SU-DHL-6 (cell line): ENCODE measurements at regions not wholly inside any gene's neighbourhood (a gene's known extent, or its start where the extent isn't known, plus 50 kb on each side); places are given as distances from the start of the nearest gene placed in this dataset.

ENCODE experiments used
- H2AFZ ChIP-seq: fragments of 200-600 bp; sonication (generic); 2 replicates; pipeline ENCODE4 v1.6.1; 2014; ENCODE audit warnings: low read depth, mild to moderate bottlenecking, moderate library complexity, mixed read lengths, antibody characterized with exemption, low read length; ENCODE audit not compliant: severe bottlenecking
- H3F3A ChIP-seq: fragments of 200-600 bp; shearing (Covaris generic); 2 replicates; pipeline ENCODE4 v1.6.0; 2016; ENCODE audit warnings: antibody characterized with exemption, mild to moderate bottlenecking; ENCODE audit not compliant: insufficient read depth
- H3K27ac ChIP-seq: fragments of 200-600 bp; sonication (generic); 2 replicates; pipeline ENCODE4 v1.5.1; 2016; ENCODE audit warnings: low read depth, mild to moderate bottlenecking, low read length, moderate library complexity, mixed read lengths
- H3K27me3 ChIP-seq: fragments of 200-600 bp; sonication (generic), shearing (Covaris generic); 2 replicates; pipeline ENCODE4 v1.6.0; 2014; ENCODE audit warnings: mild to moderate bottlenecking, low read length
- H3K36me3 ChIP-seq: fragments of 200-600 bp; sonication (generic); 2 replicates; pipeline ENCODE4 v1.6.1; 2014; ENCODE audit warnings: mild to moderate bottlenecking, low read length, mixed read lengths
- H3K4me2 ChIP-seq: fragments of 300-600, 200-600 bp; shearing (Covaris generic), sonication (generic); 2 replicates; pipeline ENCODE4 v1.6.0; 2014; ENCODE audit warnings: low read length, low read depth, mild to moderate bottlenecking; ENCODE audit not compliant: poor library complexity, severe bottlenecking
- H3K4me3 ChIP-seq: fragments of 200-600 bp; sonication (generic); 2 replicates; pipeline ENCODE4 v1.5.1; 2014; ENCODE audit warnings: antibody characterized with exemption, low read length, mild to moderate bottlenecking, mixed read lengths; ENCODE audit not compliant: insufficient read depth, poor library complexity, severe bottlenecking
- H3K79me2 ChIP-seq: fragments of 200-600 bp; sonication (generic); 2 replicates; pipeline ENCODE4 v1.6.1; 2014; ENCODE audit warnings: mild to moderate bottlenecking, low read length, moderate library complexity; ENCODE audit not compliant: insufficient read depth
- H3K9ac ChIP-seq: fragments of 200-600 bp; sonication (generic); 2 replicates; pipeline ENCODE4 v1.7.0; 2014; ENCODE audit warnings: mild to moderate bottlenecking, low read length
- H3K9me2 ChIP-seq: fragments of 200-600 bp; sonication (generic); replicated peaks from 2 replicates; pipeline ENCODE4 v1.6.1; 2014; ENCODE audit warnings: low read length; ENCODE audit not compliant: insufficient read depth
- H3K9me3 ChIP-seq: fragments of 200-600 bp; sonication (generic); 2 replicates; pipeline ENCODE4 v1.6.1; 2014; ENCODE audit warnings: low read length, mixed read lengths; ENCODE audit not compliant: insufficient read depth
- H4K20me1 ChIP-seq: fragments of 200-600 bp; sonication (generic); 2 replicates; pipeline ENCODE4 v1.6.1; 2014; ENCODE audit warnings: low read depth, mild to moderate bottlenecking, antibody characterized with exemption, low read length, moderate library complexity, mixed read lengths
- CTCF ChIP-seq: fragments of 200-600 bp; sonication (generic); IDR thresholded peaks from one replicate; pipeline ENCODE4 v1.5.1; 2017; ENCODE audit warnings: antibody characterized with exemption, mild to moderate bottlenecking, low read length, moderate library complexity; ENCODE audit not compliant: insufficient read depth, poor library complexity, severe bottlenecking
- EZH2phosphoT487 ChIP-seq: fragments of 200-600 bp; sonication (generic), shearing (Covaris generic); conservative IDR thresholded peaks from 2 replicates; pipeline ENCODE4 v1.6.1; 2018; ENCODE audit warnings: mild to moderate bottlenecking, antibody characterized with exemption, low read length, moderate library complexity, mixed read lengths

- H3F3A ChIP-seq, result no peaks in the 10 kb centered on the region
- TF ChIP-seq CTCF, result no peak
- TF ChIP-seq EZH2phosphoT487, result no peak
- H2AFZ ChIP-seq, result no peak overlapping the region
- H3K36me3 ChIP-seq, result no peaks in the 10 kb centered on the region
- H3K9ac ChIP-seq, result no peak overlapping the region
- H3K9me3 ChIP-seq, result no peaks in the 10 kb centered on the region
- H4K20me1 ChIP-seq, result no peaks in the 10 kb centered on the region
- no peaks in the 10 kb centered on the region for H3K9me2 ChIP-seq
- H3K4me2 ChIP-seq, result no peak overlapping the region
- no peaks in the 10 kb centered on the region for H3K27me3 ChIP-seq
- H3K79me2 ChIP-seq, result no peaks in the 10 kb centered on the region
- H3K27ac ChIP-seq, result no peak overlapping the region
- H3K4me3 ChIP-seq, result no peak overlapping the region
These were observed 1214.9 kb upstream of the IGFBP7 start for GRCh38 chr4:58325070-58325469.

- Histone ChIP-seq H3K9ac (no peak overlapping the region), H2AFZ (peak overlapping the region; percentile 34), H3K36me3 (no peaks in the 10 kb centered on the region)
These were observed 1203.3 kb upstream of the IGFBP7 start for GRCh38 chr4:58313444-58313843.

GRCh38 chr4:58303456-58303855, 1193.3 kb upstream of the IGFBP7 start:
- Histone ChIP-seq H2AFZ (no peak overlapping the region), H3K36me3 (no peaks in the 10 kb centered on the region), H3F3A (no peaks in the 10 kb centered on the region), H3K27me3 (no peaks in the 10 kb centered on the region), H3K27ac (no peak overlapping the region), H3K79me2 (no peaks in the 10 kb centered on the region), H4K20me1 (no peaks in the 10 kb centered on the region), H3K9me3 (no peaks in the 10 kb centered on the region), H3K4me2 (no peak overlapping the region), H3K4me3 (no peak overlapping the region), H3K9ac (no peak overlapping the region), H3K9me2 (no peaks in the 10 kb centered on the region)
- TF ChIP-seq EZH2phosphoT487 (no peak), CTCF (no peak)

More at GRCh38 chr4:58313444-58313843, 1203.3 kb upstream of the IGFBP7 start:
- Histone ChIP-seq H3K9me2 (no peaks in the 10 kb centered on the region), H4K20me1 (no peaks in the 10 kb centered on the region), H3K4me3 (no peak overlapping the region), H3K9me3 (no peaks in the 10 kb centered on the region), H3K79me2 (no peaks in the 10 kb centered on the region), H3K27ac (no peak overlapping the region), H3K27me3 (no peaks in the 10 kb centered on the region), H3K4me2 (no peak overlapping the region), H3F3A (no peaks in the 10 kb centered on the region)
- TF ChIP-seq CTCF (no peak), EZH2phosphoT487 (no peak)
